Stimulated activated CD8-positive, alpha-beta memory T cell treated with anti-CD3 and anti-CD28 coated beads, Interleukin-15, amount 100 ng/mL, for 48 hours (primary cell): ENCODE measurements at regions not wholly inside any gene's neighbourhood (a gene's known extent, or its start where the extent isn't known, plus 50 kb on each side); places are given as distances from the start of the nearest gene placed in this dataset.

Experiments used
- DNase-seq, 2 donors: peaks; one replicate each; pipeline ENCODE4 v3.0.0-alpha.2; 2020; ENCODE audit warnings: low read depth in 2 of 2

- DNase-seq: no peak
Observed at GRCh38 chr1:22245726-22246125, 102.8 kb upstream of the WNT4 start.

DNA sequence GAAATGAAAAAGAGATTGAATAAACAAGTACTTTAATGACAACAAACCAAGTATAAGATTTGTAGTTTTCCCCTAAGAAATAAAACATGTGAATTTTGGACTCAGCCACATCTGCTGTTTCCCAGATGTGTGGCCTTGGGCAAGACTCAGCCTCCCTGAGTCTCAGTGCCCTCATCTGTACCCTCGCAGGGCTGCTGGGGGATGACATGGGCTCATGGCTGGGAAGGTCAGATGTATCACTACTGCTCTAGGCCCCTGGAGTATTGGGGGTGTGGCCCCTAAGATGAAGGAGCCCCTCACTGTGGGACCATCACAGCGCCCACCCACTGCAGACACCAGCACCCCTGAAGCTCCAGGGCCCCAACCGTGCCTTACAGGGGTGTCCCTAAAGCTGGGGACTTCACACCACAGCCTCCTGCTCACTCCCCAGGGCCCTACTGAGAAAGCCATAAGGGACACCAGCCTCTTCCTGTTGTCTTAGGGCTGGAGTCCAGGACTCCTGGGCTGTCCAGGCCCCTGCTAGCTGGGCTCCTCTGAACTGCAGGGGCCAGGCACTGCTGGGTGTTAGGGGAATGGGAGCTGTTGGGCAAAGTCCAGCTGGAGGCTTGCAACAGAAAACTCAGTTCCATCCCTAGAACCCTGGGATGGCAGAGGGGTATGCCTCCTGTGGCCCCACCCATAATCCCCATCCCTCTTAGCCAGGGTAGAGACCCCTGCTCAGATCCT is 104.0 kb upstream of the WNT4 start:
- no peak for DNase-seq

DNA sequence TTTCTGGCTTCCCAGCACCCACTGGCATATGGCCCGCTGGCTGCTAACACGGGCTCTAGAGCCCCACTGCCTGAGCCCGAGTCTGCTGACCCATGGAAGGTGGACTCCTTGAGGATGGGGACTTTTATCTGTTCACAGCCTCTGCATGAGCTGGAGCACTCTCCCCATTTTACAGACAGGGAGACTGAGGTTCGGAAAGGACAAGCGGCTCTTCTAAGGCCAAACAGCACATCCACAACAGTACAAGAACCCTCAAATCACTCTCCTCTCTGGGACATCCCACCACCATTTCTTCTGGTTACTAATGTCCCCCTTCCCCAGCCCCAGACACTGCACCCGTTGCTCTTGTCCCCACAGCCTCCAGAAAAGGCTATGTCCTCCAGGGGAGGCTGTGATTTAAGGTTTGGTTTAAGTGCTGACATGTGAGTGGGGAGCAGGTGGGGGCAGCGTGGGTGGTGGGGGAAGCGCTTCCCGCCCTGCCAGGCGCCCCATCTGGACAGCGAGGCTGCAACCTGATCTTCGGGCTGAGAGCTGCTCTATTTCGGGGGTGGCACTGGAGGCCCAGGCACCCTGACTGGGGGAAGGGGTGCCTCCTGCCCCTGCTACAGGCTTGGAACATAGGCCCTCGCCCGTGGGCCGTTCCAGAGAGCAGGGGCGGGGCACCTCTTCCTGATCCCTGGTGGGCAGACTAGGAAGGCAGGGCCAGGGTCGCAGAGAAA is 104.8 kb upstream of the WNT4 start:
- DNase-seq: no peak

GRCh38 chr1:22248746-22249145 is 105.8 kb upstream of the WNT4 start:
- no peak for DNase-seq

DNA sequence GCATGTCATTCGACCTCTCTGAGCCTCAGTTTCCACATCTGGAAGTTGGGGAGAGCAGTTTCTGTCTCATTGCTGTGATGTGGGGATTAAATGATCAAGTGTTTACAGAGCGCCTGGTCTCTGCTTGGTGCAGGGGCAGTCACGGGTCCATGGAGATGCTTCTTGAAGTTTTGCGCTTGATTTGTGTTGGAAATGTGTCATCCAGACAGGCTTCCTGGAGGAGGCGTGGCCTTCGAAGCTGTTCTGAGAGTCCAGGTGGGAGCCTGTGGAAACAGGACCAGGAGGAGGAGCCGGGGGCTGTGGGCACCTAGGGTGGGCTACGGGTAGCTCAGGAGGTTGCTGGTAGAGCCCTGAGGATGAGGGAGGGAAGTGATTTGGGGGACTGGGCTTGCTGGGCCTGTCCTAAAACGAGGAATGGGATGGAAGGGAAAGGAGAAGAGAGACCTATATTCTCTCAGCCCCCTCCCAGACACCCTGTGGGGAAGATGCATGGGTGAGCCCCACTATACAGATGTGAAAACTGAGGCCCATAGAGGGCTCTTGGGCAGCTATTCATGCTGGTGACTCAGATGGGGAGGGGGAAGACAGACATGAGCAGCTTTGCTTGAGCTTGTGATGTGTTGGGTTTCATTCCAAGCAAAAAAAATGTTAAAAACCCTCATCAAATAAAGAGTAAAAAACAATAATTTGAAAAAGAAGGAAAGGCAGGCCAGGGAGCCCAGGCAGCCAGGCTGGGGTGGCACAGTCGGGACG is 107.2 kb upstream of the WNT4 start:
- DNase-seq: no peak

- DNase-seq: no peak
Observed at GRCh38 chr1:22250724-22251123, 107.8 kb upstream of the WNT4 start.

DNA sequence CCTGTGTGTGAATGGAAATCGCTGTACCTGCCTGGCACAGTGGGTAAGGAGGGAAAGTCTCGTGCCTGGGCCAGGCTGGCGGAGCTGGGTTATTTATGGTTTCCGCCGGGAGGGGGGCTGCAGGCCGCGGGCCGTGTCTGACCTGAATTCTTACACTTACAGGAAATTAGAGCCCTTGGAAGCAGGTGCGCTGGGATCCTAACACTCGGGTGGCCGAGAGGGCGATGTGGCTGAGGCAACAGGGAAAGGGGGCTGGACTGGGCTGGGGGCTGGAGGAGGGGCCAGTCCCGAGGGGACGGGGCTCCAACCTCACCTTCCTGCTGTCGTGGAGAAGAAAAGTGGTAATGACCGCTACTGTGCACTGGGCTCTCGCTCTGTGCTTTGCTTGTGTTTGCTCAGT is 109.4 kb upstream of the WNT4 start:
- DNase-seq: no peak

GRCh38 chr1:22253012-22253790 is 110.3 kb upstream of the WNT4 start:
- no peak for DNase-seq

GRCh38 chr1:22254756-22255155 is 111.9 kb upstream of the WNT4 start:
- no peak for DNase-seq

GRCh38 chr1:22255341-22256212 is 112.7 kb upstream of the WNT4 start:
- DNase-seq: no peak

DNA sequence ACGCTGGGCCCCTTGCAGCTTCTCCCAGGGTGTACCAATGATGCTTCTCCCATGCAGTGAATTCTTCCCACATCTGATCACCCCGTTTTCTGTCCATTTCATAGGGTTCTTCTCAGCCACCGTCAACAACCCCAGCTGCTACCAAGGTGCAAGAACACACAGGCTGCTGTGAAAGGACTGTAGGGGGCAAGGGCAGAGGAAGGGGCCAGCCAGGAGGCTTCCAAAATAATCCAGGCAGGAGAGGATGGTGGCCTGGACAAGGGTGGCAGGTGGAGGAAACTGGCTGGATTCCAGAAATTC is 113.3 kb upstream of the WNT4 start:
- no peak for DNase-seq

- DNase-seq: no peak
Observed at GRCh38 chr1:22257290-22258275, 114.7 kb upstream of the WNT4 start.

GRCh38 chr1:22258698-22259097 is 115.8 kb upstream of the WNT4 start:
- DNase-seq: no peak

DNA sequence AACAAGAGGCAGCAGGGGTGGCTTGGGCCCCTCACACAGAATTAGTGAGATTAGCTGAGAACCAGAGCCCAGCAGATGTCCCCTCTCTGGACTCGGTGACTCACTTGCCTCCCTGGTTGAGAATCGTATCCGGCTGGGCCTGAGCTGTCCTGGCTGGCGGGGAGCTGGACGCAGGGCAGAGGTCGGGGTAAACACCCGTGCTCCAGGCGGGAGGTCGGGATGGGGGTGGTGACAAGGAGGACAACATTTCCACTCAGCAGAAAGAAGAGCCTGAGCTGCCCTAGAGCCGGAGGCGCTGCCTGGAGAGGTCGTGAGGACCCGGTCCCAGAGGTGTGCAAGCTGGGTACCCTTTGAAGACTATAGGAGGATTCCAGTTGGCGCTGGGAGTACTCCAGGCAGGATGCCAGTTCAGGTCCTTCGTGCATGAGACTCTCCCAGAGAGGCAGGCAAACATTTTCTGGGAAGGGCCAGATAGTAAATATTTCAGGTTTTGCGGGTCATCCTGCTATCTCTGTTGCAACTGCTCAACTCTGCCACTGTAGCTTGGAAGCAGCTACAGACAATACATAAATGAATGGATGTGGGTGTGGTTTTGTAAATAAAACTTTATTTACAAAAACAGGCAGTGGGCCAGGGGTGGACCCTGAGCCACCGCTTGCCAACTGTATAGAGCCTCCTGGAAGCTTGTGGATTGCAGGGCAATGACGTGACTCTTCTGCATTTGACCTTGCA is 116.8 kb upstream of the WNT4 start:
- no peak for DNase-seq

DNA sequence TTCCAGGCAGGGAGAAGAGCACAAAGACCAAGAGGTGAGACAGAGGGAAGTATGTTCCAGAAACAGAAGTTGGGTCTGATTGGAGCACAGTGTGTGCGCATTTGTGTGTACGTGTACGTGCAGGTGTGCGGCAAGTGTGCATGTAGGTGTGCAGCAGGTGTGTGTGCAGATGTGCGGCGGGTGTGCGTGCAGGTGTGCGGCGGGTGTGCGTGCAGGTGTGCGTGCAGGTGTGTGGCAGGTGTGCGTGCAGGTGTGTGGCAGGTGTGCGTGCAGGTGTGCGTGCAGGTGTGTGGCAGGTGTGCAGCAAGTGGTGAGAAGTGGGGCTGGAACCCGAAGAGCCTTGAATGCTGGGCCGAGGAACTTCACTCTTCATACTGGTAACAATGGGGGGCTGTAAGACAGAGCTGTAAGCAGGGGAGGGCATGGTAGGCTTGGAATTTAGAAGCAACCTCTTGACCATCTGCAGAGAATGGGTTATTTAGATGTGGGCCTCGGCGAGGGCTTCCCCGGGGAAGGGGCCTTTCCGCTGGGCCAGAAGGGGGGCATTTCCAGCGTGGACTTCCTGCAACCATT is 118.0 kb upstream of the WNT4 start:
- DNase-seq: no peak

DNA sequence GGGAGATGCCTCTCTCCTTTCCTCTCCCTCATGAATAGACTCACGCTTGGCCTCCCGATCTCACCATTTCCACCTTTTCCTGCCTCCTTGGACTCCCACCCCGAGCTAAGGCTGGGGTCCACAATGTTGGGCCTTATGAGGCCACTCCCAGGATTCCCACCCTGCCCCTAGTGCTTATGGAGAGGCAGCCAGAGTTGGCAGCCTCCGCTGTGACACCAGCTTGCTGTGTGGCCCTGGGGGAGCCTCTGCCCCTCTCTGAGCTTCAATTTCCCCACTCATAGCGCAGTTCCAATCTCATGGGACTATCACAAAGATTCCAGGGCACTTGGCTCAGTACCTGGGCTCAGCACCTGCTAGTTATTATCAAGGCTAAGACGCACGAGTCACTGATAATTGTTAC is 118.7 kb upstream of the WNT4 start:
- DNase-seq: no peak

- no peak for DNase-seq
Observed at GRCh38 chr1:22262583-22262982, 119.7 kb upstream of the WNT4 start.

DNA sequence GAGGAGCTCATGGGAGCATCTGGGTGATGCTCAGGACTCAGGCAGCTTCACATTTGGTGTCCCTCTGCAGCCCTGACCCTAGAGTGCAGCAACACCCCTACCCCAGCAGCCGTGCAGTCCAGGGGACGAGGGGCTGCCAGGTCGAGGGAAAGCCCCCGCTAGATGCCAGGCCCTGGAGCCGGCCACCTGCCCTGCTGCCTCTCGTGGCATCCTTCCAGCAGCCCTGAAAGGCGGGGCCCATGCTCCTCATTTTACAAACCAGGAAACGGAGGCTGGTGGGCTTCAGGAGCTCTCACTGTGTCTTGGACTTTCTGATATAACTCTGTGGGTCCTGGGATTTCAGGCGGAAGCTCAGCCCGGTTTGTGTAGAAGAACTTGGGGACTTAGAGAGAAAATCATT is 120.5 kb upstream of the WNT4 start:
- no peak for DNase-seq
